CD4-positive, alpha-beta memory T cell (primary cell): ENCODE measurements at regions not wholly inside any gene's neighbourhood (a gene's known extent, or its start where the extent isn't known, plus 50 kb on each side); places are given as distances from the start of the nearest gene placed in this dataset.

ENCODE experiments used
- CTCF ChIA-PET: fragments of 350-600 bp; sonication (Branson Sonifier 250); formaldehyde crosslinking; loops from one replicate; lab custom pipeline; 2021; ENCODE audit warnings: inconsistent platforms; ENCODE audit not compliant: partially characterized antibody; lab: Charles Lee
- POLR2A ChIA-PET: fragments of 350-600 bp; sonication (Branson Sonifier 250); formaldehyde crosslinking; loops from one replicate; lab custom pipeline; 2021; ENCODE audit not compliant: partially characterized antibody; lab: Charles Lee
- DNase-seq, 5 donors: peaks; one replicate each; pipeline versions ENCODE4 v3.0.0 to v3.0.0-alpha.2; 2020 to 2022; ENCODE audit warnings: mixed read lengths in 1 of 5
- H3K27ac ChIP-seq: one replicate; pipeline ENCODE4 v1.7.0; 2013; ENCODE audit warnings: low read depth, low read length
- H3K27me3 ChIP-seq: 2 replicates; pipeline ENCODE4 v1.7.0; 2013; ENCODE audit warnings: mild to moderate bottlenecking, low read length, moderate library complexity; ENCODE audit not compliant: insufficient read depth
- H3K36me3 ChIP-seq: 2 replicates; pipeline ENCODE4 v1.7.0; 2013; ENCODE audit warnings: mild to moderate bottlenecking, low read length, moderate library complexity; ENCODE audit not compliant: insufficient read depth
- H3K4me1 ChIP-seq: 2 replicates; pipeline ENCODE4 v1.7.0; 2013; ENCODE audit warnings: mild to moderate bottlenecking, low read length, moderate library complexity; ENCODE audit not compliant: insufficient read depth
- H3K4me3 ChIP-seq, 2 donors: one replicate each; pipeline ENCODE4 v1.7.0; 2013; ENCODE audit warnings: low read length in 2 of 2, mild to moderate bottlenecking in 1 of 2
- H3K9me3 ChIP-seq, 2 donors: one replicate each; pipeline ENCODE4 v1.7.0; 2013; ENCODE audit warnings: low read length in 2 of 2, control low read depth in 1 of 2; ENCODE audit not compliant: control insufficient read depth in 1 of 2
- H3K27ac Mint-ChIP-seq, 7 donors: one replicate each; pipeline ENCODE4 v1.8.0; 2020 to 2021; ENCODE audit warnings: mixed read lengths in 7 of 7, mild to moderate bottlenecking in 6 of 7, inconsistent platforms in 3 of 7, moderate library complexity in 3 of 7
- H3K27me3 Mint-ChIP-seq, 2 donors: one replicate each; pipeline ENCODE4 v1.8.0; 2020 to 2021; ENCODE audit warnings: mixed read lengths in 2 of 2
- H3K36me3 Mint-ChIP-seq, 2 donors: one replicate each; pipeline ENCODE4 v1.8.0; 2020 to 2021; ENCODE audit warnings: mixed read lengths in 2 of 2, inconsistent platforms in 1 of 2, mild to moderate bottlenecking in 1 of 2
- H3K4me1 Mint-ChIP-seq, 4 donors: one replicate each; pipeline ENCODE4 v1.8.0; 2020 to 2021; ENCODE audit warnings: mixed read lengths in 4 of 4, mild to moderate bottlenecking in 1 of 4
- H3K4me3 Mint-ChIP-seq, 8 donors: one replicate each; pipeline ENCODE4 v1.8.0; 2020 to 2021; ENCODE audit warnings: mixed read lengths in 8 of 8, mild to moderate bottlenecking in 7 of 8, moderate library complexity in 6 of 8, inconsistent platforms in 3 of 8
- H3K9me3 Mint-ChIP-seq, 8 donors: one replicate each; pipeline ENCODE4 v1.8.0; 2020 to 2021; ENCODE audit warnings: mixed read lengths in 8 of 8, mild to moderate bottlenecking in 5 of 8, inconsistent platforms in 3 of 8, moderate library complexity in 1 of 8
- intact Hi-C: fragments of 100-400 bp; cut with micrococcal nuclease; formaldehyde crosslinking; loops from one replicate; pipeline ENCODE4 v1.15.1; 2023

- CTCF ChIA-PET: no interaction called here
- no peaks in the 10 kb centered on the region for H3K27me3 ChIP-seq
- Mint-ChIP-seq H3K36me3 (no peaks in the 10 kb centered on the region), H3K4me3 (no peak overlapping the region), H3K4me1 (no peaks in the 10 kb centered on the region), H3K9me3 (peaks cover 0 to 6% (median 4%) of the 10 kb centered on the region in 8 donors), H3K27ac (no peak overlapping the region), H3K27me3 (no peaks in the 10 kb centered on the region)
- H3K4me3 ChIP-seq: no peak overlapping the region
- POLR2A ChIA-PET: no interaction called here
- no peaks in the 10 kb centered on the region for H3K4me1 ChIP-seq
- H3K36me3 ChIP-seq: no peaks in the 10 kb centered on the region
- intact Hi-C loops: no loop called here
- no peak for DNase-seq
- no peaks in the 10 kb centered on the region for H3K9me3 ChIP-seq
- no peak overlapping the region for H3K27ac ChIP-seq
Measured at GRCh38 chr10:20474064-20474463, 423.0 kb downstream of the NEBL start.

- Histone ChIP-seq H3K27ac (no peak overlapping the region), H3K27me3 (no peaks in the 10 kb centered on the region), H3K4me1 (no peaks in the 10 kb centered on the region), H3K9me3 (no peaks in the 10 kb centered on the region), H3K4me3 (no peak overlapping the region), H3K36me3 (no peaks in the 10 kb centered on the region)
- H3K36me3 Mint-ChIP-seq: no peaks in the 10 kb centered on the region
- intact Hi-C loops: no loop called here
- H3K27ac Mint-ChIP-seq: no peak overlapping the region
- CTCF ChIA-PET: no interaction called here
- DNase-seq: no peak
- H3K4me3 Mint-ChIP-seq: no peak overlapping the region
- H3K9me3 Mint-ChIP-seq: peaks cover 0 to 10% (median 6%) of the 10 kb centered on the region in 8 donors
- POLR2A ChIA-PET: no interaction called here
- H3K4me1 Mint-ChIP-seq: no peaks in the 10 kb centered on the region
- H3K27me3 Mint-ChIP-seq: no peaks in the 10 kb centered on the region
Measured at GRCh38 chr10:20473023-20473760, 423.9 kb downstream of the NEBL start.

DNA sequence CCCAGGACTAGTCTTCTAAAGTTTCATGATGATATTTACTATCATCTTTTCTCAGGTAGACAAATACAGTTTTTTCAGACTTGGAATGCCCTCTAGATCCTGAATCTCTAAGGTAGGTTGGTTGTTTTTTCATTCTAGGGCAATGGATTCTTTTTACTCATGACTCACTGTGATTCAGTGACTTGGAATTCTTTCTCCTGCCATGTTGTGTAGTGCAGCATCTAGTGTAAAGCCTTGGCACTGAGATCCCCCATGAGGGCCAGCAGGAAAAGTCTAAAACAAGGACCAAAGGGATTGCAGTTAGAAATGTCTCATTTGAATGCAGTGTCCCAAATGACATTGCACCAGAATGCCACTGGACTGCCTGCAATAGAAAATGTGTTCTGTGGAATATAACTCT lies 430.4 kb downstream of the NEBL start:
- no peaks in the 10 kb centered on the region for H3K27me3 Mint-ChIP-seq
- intact Hi-C loops: no loop called here
- no peak overlapping the region for H3K27ac Mint-ChIP-seq
- Histone ChIP-seq H3K27ac (no peak overlapping the region), H3K27me3 (no peaks in the 10 kb centered on the region), H3K36me3 (no peaks in the 10 kb centered on the region), H3K4me3 (no peak overlapping the region), H3K9me3 (no peaks in the 10 kb centered on the region), H3K4me1 (no peaks in the 10 kb centered on the region)
- CTCF ChIA-PET: no interaction called here
- H3K4me3 Mint-ChIP-seq: no peak overlapping the region
- H3K9me3 Mint-ChIP-seq: peaks cover 0 to 28% (median 10%) of the 10 kb centered on the region in 8 donors
- no peaks in the 10 kb centered on the region for H3K4me1 Mint-ChIP-seq
- H3K36me3 Mint-ChIP-seq: no peaks in the 10 kb centered on the region
- no peak for DNase-seq
- POLR2A ChIA-PET: no interaction called here

GRCh38 chr10:20457649-20458048 lies 439.5 kb downstream of the NEBL start:
- H3K36me3 ChIP-seq: no peaks in the 10 kb centered on the region
- Mint-ChIP-seq H3K9me3 (peaks cover 0 to 10% (median 6%) of the 10 kb centered on the region in 8 donors), H3K27ac (no peak overlapping the region), H3K36me3 (no peaks in the 10 kb centered on the region), H3K4me3 (no peak overlapping the region), H3K27me3 (no peaks in the 10 kb centered on the region), H3K4me1 (no peaks in the 10 kb centered on the region)
- CTCF ChIA-PET: no interaction called here
- H3K4me3 ChIP-seq: no peak overlapping the region
- no peaks in the 10 kb centered on the region for H3K27me3 ChIP-seq
- no peaks in the 10 kb centered on the region for H3K4me1 ChIP-seq
- POLR2A ChIA-PET: no interaction called here
- intact Hi-C loops: no loop called here
- no peak for DNase-seq
- no peaks in the 10 kb centered on the region for H3K9me3 ChIP-seq
- no peak overlapping the region for H3K27ac ChIP-seq

- Mint-ChIP-seq H3K4me3 (no peak overlapping the region), H3K36me3 (no peaks in the 10 kb centered on the region), H3K27me3 (no peaks in the 10 kb centered on the region), H3K27ac (no peak overlapping the region), H3K9me3 (peaks cover 0 to 9% (median 5%) of the 10 kb centered on the region in 8 donors), H3K4me1 (no peaks in the 10 kb centered on the region)
- H3K27ac ChIP-seq: no peak overlapping the region
- H3K9me3 ChIP-seq: no peaks in the 10 kb centered on the region
- H3K27me3 ChIP-seq: no peaks in the 10 kb centered on the region
- ChIA-PET POLR2A (no interaction called here), CTCF (no interaction called here)
- no peaks in the 10 kb centered on the region for H3K36me3 ChIP-seq
- no peak for DNase-seq
- no peaks in the 10 kb centered on the region for H3K4me1 ChIP-seq
- intact Hi-C loops: no loop called here
- H3K4me3 ChIP-seq: no peak overlapping the region
Measured at GRCh38 chr10:20455774-20456173, 441.3 kb downstream of the NEBL start.

- H3K27me3 ChIP-seq: no peaks in the 10 kb centered on the region
- ChIA-PET POLR2A (no interaction called here), CTCF (no interaction called here)
- Mint-ChIP-seq H3K9me3 (peaks cover 0 to 14% (median 6%) of the 10 kb centered on the region in 8 donors), H3K4me1 (no peaks in the 10 kb centered on the region), H3K4me3 (no peak overlapping the region), H3K27ac (no peak overlapping the region), H3K36me3 (no peaks in the 10 kb centered on the region), H3K27me3 (no peaks in the 10 kb centered on the region)
- no peak overlapping the region for H3K27ac ChIP-seq
- no peak overlapping the region for H3K4me3 ChIP-seq
- intact Hi-C loops: no loop called here
- no peaks in the 10 kb centered on the region for H3K36me3 ChIP-seq
- H3K4me1 ChIP-seq: no peaks in the 10 kb centered on the region
- DNase-seq: no peak
- H3K9me3 ChIP-seq: no peaks in the 10 kb centered on the region
Measured at GRCh38 chr10:20454331-20454730, 442.8 kb downstream of the NEBL start.

GRCh38 chr10:20446561-20447193 lies 450.4 kb downstream of the NEBL start:
- H3K36me3 ChIP-seq: no peaks in the 10 kb centered on the region
- H3K9me3 Mint-ChIP-seq: peaks cover 0 to 28% (median 9%) of the 10 kb centered on the region in 8 donors

More at GRCh38 chr10:20446561-20447193, 450.4 kb downstream of the NEBL start:
- H3K27me3 ChIP-seq: no peaks in the 10 kb centered on the region
- H3K4me1 Mint-ChIP-seq: no peaks in the 10 kb centered on the region
- intact Hi-C loops: no loop called here
- no peak overlapping the region for H3K4me3 Mint-ChIP-seq
- no peak overlapping the region for H3K27ac ChIP-seq
- no peaks in the 10 kb centered on the region for H3K9me3 ChIP-seq
- H3K27ac Mint-ChIP-seq: no peak overlapping the region
- no peaks in the 10 kb centered on the region for H3K4me1 ChIP-seq
- H3K27me3 Mint-ChIP-seq: no peaks in the 10 kb centered on the region
- H3K4me3 ChIP-seq: no peak overlapping the region
- DNase-seq: no peak
- ChIA-PET CTCF (no interaction called here), POLR2A (no interaction called here)
- H3K36me3 Mint-ChIP-seq: no peaks in the 10 kb centered on the region
